GM18873 (cell line): ENCODE measurements at regions not wholly inside any gene's neighbourhood (a gene's known extent, or its start where the extent isn't known, plus 50 kb on each side); places are given as distances from the start of the nearest gene placed in this dataset.
A peak's percentile ranks its signal among the peaks of the same experiment; 100 is the strongest.
"Not testable (repeated sequence)": the region's sequence is repeated elsewhere in the genome, so short reads cannot be mapped to it uniquely, and the experiment has no call there.

ENCODE experiments used
- ATAC-seq: cut with Tn5 transposase; IDR thresholded peaks from one replicate; pipeline ENCODE4 v1.9.1; 2021; ENCODE audit warnings: mild to moderate bottlenecking, moderate library complexity, moderate number of reproducible peaks; ENCODE audit not compliant: unreplicated experiment, low FRiP score

DNA sequence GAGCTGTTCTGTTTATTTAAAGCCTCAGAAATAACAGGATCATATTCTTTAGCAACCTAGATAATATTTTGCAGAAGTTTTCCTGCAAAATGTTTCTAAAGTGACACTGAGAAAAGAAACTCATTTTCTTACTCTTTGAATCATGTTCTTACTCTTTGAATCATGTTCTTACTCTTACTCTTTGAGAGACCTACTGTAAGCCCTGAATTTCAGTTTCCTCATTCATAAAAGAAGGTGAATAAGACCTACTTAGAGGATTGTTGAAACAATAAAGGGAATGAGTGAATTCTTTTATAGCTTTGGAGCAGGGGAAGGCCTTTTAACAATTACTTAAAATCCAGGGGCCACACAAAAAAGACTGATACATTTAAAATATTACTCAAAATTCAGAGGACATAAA, 221.7 kb upstream of the CMC1 start:
- no peak for ATAC-seq

DNA sequence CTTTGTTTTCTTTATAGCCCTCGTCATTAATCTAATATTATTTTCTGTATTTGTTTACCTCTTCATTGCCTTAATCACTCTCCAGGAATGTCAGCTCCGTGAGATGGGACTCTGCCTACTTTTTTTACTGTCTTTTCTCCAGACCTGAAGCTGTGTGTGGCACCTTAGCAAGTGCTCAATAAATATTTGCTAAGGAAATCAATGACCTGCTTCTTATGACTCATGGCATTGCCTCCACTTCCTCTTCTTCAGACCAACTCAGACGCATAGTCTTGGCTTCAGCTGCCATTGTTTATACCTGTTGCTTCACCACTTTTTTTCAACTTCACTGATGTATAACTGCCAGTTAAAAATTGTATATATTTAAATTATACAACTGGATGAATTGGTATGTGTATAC, 218.5 kb upstream of the CMC1 start:
- ATAC-seq, result no peak

DNA sequence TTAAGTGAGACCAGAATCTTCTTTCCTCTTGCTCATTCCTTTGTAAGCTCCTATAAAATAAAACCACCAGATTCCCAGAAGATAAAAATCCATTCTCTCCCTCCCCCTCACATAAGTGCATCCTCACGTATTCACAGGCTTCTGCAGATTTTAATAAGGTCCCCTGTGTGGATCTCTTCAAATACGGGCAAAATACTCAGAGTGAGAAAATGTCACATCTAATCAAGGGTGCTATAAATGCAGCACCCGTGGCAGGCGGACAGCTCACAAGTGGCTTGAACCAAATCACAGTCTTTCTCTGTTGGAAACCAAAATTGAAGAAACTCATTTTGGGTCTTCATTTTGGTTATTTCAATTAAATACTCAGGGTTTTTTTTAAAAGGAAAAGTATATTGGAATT, 212.9 kb upstream of the CMC1 start:
- ATAC-seq, result no peak

DNA sequence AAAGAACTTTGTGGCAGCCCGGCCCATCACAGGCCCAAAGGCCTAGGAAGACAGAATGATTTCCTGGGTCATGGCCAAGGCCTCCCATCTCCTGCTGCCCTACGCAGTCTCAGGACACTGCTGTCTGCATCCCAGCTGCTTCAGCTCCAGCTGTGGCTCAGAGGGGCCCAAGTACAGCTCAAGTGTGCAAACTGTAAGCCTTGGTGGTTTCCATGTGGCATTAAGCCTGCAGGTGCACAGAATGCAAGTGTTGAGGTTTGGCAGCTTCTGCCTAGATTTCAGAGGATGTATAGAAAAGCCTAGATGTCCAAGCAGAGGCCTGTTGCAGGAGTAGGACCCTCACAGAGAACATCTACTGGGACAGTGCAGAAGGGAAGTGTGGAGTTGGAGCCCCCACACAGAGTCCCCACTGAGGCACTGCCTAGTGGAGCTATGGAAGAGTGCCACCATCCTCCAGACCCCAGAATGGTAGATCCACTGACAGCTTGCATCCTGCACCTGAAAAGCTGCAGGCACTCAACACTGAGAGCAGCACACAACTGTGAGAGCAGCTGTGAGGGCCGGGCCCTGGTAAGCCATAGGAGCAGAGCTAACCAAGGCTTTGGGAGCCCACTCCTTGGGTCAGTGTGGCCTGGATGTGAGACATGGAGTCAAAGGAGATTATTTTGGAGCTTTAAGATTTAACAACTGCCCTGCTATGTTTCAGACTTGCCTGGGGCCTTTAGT, 208.2 kb upstream of the CMC1 start:
- no peak for ATAC-seq

DNA sequence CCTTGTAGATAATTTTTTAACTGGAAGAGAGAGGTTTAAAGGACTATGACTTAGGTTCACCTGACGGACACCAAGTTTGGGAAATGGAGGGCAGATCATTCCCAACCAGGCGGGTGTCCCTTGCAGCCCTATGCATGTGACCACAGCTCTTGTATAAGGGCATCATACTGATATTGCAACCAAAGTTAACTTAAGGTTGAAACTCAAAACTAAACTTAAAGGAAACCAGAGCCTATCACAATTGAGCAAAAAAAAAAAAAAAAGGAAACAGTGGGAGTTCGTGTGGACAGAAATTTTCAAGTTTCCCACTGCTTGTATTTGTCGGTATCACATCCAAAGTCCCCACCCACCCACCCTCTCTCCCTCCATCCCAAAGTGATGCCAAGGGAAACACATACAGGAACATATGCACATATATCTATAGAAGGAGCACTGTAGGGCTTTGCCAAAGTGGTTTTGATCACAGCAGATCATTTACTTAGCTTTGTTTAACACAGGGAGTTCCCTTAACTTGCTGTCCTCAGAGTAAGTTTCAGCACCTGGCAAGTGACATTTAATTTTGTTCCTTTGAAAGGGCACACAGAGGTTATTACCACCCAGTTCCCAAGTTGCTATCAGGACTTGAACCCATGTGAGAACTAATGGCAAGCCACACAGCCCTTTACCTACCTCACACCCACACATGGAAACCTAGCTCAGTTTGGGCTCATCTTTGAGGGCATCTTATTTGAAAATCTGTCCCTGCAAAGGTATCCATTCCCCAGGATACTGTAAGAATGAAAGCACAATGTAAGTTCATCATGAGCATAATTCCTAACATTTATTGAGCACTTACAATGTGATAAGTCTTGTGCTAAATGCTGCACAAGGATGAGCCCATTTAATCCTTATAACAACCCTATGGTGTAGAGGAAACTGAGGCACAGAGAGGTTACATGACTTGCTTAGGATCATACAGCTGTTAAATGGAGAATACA, 204.5 kb upstream of the CMC1 start:
- ATAC-seq, result peak; percentile 61

DNA sequence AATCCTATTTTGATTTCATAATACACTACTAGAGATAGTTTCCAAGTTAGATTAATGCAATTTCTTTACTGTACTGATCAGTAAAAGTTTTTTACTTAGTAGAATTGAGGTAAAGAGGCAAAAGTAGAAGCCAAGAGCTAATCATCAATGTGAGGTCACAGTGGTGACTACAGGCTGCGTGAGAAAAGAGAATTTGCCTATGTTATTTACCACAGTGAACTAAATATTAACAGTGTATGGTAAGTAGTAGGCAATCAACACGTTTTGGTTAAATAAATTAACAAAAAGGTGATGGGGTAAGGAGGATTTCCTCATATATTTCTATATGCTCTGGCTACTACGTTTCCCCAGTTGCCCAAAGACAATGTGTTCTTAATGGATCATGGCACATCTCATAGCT, 202.2 kb upstream of the CMC1 start:
- peak; percentile 49 for ATAC-seq

DNA sequence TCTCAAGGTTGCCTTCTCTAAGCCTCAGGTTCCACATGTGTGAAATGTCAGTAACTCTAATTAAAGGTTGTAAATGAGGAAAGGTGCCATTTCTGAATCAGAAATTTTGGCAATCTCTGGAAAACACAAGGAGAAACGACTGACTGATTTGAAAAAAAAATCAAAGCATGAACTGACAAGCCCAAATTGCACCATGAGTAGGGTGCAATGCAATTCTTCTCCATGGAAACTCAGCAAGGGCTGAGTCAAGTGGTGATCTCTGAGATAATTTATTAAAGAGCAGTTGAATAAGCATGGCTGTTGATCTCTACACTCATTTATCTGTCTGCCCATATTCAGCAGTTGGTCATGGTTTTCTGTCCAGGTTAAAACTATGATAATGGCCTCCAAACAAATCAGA, 201.6 kb upstream of the CMC1 start:
- no peak for ATAC-seq

DNA sequence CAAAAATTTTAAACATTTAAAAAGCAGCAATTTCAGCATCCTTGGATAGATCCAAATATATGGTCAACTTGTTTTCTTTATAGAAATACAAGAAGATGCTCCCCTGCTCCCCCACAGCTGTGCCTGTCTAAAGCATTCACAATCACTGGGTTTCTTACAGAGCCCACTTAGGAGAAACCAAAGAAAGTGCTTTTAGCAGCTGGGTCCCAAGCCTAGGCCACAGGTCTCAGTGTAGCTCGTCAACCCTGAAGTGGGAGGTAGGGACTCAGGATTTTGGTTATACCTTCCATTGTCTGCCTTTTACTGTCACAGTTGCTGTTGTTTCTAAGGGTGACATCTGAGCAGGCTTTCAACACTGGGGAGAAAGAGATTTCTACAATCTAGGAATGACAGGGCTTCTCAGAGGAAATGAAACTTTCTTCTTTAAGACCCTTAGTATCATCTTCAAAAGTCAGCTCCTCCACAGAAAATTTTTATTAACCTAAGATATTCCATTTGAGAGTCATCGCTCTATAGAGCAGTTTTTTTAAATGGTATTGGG, 199.3 kb upstream of the CMC1 start:
- ATAC-seq, result no peak

DNA sequence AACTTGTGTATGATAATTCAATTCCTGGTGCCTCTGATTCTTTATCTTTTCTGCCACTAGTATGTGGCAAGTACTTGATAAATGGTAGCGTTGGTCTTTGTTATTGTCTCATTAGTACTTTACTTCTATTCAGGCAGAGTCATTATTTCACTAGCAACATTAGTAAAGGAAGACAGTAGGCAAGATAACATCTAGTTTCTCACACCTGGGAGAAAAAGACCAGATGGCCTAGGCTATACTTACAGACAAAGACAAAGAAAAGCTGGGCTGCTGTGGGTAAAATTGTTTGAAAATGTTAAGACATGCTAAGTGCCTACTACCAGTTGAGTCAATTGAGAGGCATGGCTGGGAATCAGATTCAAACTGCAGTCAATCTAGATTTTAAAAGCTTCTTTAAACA, 198.7 kb upstream of the CMC1 start:
- ATAC-seq, result no peak

DNA sequence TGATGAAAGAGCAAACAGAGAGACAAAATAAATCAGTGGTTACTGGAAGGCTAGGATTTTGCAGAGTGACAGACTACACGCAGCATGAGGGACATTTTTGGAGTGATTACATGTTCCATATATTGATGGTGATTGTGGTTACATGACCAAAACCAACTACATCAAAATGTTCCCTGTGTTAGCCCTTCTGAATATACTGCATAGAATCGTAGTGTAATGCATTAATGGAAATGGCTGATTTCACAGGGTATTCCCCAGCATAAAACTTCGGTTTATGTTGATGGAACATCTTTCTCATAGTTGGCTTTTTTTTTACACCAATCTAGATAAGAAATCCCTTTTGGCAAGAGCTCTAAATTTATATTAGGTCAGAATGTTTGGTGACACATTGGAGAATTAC, 191.3 kb upstream of the CMC1 start:
- ATAC-seq, result no peak

DNA sequence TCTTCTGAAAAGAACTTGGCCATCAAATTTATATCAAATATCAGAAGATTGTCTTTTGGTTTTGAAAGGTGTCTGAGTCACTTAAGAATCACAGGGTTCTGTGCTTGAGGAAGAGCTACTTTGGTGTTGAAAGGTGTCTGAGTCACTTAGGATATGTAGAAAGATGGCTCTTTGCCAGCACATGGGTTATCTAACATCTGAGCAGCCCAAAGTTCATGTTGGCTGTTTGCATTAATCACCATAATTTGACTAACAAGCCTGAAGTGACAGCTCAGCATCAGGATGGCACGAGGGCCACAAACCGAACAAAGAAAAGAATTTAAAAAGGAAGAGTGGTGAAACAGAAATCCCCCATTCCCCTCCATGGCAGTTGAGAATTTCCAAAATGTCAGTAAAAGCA, 190.5 kb upstream of the CMC1 start:
- ATAC-seq, result no peak

DNA sequence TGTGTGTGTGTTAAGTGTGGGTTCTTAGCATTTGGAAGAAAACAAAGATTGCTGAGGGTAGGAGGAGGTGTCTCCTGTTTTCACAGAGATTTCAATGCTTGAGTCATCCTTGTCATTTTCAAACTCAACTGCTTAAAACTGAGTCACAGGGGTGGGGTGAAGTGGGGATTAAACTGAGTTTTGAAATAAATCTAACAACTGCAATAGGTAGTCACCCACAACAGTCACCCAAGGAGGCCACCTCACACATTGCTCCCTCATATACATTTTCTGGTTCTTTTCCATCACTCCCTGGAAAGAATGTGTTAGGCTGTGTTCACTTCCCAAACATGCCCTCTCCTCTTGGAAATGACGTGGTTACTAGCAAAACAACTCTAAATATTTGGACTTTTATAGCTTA, 187.7 kb upstream of the CMC1 start:
- no peak for ATAC-seq

DNA sequence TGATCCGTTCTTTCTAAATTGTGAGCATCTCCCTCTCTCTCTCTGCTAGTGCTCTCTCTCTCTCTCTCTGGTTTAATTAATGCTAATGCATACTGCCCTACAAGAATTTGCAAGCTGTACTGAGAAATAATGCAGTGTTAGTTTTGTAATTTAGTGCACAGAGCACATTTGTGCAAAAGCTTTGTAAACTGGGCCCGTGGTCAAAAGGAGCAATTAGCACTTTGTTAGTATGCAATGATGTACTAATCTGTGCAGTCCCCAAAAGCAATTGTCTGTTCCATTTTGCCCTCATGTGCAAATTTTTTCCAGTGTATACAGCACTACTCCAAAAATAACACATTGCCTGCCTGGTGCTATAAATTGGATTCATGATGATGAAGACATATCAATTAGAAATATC, 184.6 kb upstream of the CMC1 start:
- ATAC-seq, result no peak

DNA sequence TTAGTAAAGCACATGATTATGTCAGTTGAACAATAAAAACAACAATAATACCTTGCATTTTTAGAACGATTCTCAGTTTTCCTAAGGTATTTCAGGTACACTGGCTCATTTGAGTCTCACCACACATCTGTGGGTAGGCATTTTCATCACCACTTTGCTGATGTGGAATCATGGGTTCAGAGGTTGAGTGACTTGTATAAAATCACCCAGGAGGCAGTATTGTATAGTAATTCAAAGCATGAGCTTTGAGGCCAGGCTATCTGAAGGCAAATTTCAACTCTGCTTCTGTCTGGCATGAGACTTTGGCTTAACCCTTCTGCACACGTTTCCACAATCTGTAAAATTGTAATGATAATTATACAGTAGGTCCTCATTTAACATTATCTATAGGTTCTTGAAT, 183.9 kb upstream of the CMC1 start:
- ATAC-seq, result no peak

DNA sequence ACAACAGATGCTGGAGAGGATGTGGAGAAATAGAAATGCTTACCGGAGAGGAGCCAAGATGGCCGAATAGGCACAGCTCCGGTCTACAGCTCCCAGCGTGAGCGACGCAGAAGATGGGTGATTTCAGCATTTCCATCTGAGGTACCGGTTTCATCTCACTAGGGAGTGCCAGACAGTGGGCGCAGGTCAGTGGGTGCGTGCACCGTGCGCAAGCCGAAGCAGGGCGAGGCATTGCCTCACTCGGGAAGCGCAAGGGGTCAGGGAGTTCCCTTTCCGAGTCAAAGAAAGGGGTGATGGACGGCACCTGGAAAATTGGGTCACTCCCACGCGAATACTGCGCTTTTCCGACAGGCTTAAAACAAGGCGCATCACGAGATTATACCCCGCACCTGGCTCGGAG, 182.2 kb upstream of the CMC1 start:
- not testable (repeated sequence) for ATAC-seq

DNA sequence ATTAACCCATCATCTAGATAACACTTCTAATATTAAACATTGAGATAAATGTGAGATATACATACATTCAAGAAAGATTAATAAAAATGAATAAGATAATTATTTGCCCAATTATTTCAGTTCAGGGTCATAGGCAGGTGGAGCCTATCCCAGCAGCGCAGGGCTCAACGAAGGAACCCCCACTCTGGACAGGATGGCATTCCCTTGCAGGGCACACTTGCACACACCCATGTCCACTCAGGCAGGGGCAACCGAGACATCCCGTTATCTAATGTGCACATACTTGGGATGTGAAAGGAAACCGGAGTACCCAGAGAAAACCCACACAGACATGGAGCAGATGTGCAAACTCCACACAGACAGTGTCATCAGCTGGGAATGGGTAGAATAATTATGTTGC, 175.4 kb upstream of the CMC1 start:
- no peak for ATAC-seq

DNA sequence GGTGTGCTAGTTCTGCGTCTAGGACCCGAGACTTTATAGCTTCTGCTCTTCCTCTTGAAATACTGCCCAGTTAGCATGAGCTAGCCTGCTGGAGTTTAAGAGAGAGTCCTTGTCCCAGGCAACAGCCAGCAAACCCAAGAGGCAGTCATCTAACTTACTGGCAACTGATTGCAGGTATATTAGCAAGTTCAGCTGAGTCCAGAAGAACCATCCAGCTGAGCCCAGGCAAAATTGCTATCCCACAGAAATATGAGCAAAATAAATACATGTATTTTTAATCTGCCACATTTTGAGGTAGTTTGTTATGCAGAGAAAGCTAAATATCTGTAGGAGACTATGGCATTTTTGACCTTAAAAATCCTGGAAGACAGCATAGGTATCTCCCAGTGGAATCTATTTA, 174.4 kb upstream of the CMC1 start:
- ATAC-seq, result no peak

DNA sequence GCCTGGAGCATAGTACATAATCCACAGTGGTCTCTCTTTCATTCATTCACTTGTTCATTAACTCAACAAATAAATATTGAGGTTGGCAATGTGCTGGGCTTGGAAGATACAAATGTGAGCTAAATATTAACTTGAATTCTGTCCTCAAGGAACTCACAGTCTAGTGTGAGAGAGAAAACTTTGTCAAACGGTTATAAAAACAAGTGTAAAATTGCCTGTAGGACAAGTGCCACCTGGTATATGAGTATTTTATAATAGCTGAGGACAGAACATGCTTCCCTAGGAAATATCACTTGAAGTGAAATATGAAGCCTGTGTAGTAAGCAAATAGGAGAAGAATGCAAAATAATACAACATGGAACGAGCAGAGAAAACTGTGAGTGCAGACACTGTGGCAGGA, 173.1 kb upstream of the CMC1 start:
- ATAC-seq, result no peak

DNA sequence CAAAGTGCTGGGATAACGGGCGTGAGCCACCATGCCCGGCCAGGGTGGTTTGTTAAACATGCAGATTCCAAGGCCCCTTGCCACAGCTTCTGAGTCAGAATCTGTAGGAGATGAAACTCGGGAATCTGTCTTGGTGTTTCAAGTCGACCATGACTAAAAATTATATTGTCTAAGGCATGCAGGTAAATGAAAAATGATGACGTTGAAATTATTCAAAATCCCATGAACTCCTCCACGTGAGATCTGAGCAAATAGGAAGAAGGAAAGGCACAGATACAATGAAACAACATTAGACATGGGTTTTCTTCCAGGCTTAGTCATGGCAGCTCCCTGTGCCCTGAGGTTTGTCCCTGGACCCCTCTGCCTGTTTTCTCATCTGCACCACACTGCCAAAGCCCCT, 172.0 kb upstream of the CMC1 start:
- no peak for ATAC-seq

DNA sequence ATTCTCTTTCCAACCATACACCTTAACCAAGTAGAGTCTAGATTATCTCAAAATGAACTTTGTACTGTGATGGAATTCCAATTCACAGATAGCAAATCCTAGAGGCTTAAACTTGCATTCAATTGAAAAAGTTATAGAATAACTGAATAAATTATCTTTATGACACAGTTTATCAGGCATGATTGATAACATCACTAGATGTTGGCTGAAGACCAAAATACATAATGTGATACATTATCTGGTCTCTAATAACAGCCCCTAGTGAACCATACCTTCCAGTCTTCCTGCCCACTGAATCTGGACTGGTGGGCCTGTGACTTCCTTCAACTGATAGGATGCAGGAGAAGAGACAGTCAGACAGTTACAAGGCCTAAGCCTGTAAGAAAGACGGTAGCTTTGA, 165.2 kb upstream of the CMC1 start:
- no peak for ATAC-seq

DNA sequence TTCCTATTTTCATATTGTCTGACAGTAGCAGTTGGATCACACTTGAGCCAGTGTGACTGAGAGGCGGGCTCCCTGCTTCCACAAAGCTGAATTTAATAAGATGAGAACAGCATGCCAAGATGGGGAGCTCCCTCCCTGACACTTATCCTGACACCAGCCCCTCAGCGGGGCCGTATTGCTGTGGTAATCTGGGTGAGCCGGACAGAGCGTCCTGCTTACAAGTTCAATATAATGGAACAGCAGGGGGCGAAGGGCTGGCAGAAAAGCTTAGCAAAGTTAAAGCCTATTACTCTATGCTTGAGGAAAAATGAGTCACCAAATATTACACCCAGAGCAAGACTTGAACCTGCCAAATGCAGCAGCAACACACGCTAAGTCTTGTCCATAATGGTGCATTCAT, 163.8 kb upstream of the CMC1 start:
- no peak for ATAC-seq

DNA sequence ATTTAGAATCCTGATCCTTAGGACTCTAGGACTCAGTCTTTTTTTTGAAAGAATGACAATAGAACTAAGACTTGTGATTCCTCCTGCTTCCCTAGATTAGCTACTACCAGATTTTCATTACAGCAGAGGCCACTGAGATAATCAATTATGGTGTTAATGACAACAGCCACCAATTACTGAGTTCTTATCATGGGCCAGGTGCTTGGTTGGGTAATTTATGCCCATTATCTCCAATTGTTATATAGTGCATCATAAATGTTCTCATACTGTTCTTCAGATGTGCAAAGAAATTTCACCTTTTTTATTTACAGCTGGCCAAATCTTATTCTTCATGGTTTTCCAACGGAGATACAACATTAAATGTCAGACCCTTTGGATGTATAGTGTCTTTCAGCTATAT, 162.9 kb upstream of the CMC1 start:
- ATAC-seq, result no peak
